ENCODE measurements at regions not wholly inside any gene's neighbourhood (a gene's known extent, or its start where the extent isn't known, plus 50 kb on each side); places are given as distances from the start of the nearest gene placed in this dataset.
"Not testable (repeated sequence)": the region's sequence is repeated elsewhere in the genome, so short reads cannot be mapped to it uniquely, and the experiment has no call there.

GRCh38 chr6:137657351-137657911 lies 163.2 kb upstream of the OLIG3 start:
- no peak for DNase-seq

GRCh38 chr6:137658287-137658686 lies 164.1 kb upstream of the OLIG3 start:
- DNase-seq: no peak

GRCh38 chr6:137659871-137660270 lies 165.7 kb upstream of the OLIG3 start:
- DNase-seq: no peak

- no peak for DNase-seq
Observed at GRCh38 chr6:137660296-137660731, 166.1 kb upstream of the OLIG3 start.

- DNase-seq: no peak
Observed at GRCh38 chr6:137661601-137662000, 167.4 kb upstream of the OLIG3 start.

GRCh38 chr6:137664183-137664582 lies 170.0 kb upstream of the OLIG3 start:
- no peak for DNase-seq

GRCh38 chr6:137665342-137665934 lies 171.2 kb upstream of the OLIG3 start:
- no peak for DNase-seq

- no peak for DNase-seq
Observed at GRCh38 chr6:137666202-137666774, 172.1 kb upstream of the OLIG3 start.

GRCh38 chr6:137673603-137674002 lies 179.4 kb upstream of the OLIG3 start:
- DNase-seq: no peak

- DNase-seq: no peak
Observed at GRCh38 chr6:137676888-137677287, 182.7 kb upstream of the OLIG3 start.

- DNase-seq: no peak
Observed at GRCh38 chr6:137677709-137678108, 183.5 kb upstream of the OLIG3 start.

- DNase-seq: no peak
Observed at GRCh38 chr6:137678451-137678850, 184.3 kb upstream of the OLIG3 start.

GRCh38 chr6:137680705-137681346 lies 186.2 kb upstream of the TNFAIP3 start:
- DNase-seq: no peak

GRCh38 chr6:137681445-137682009 lies 185.5 kb upstream of the TNFAIP3 start:
- DNase-seq: no peak

GRCh38 chr6:137682658-137683057 lies 184.4 kb upstream of the TNFAIP3 start:
- not testable (repeated sequence) for DNase-seq

GRCh38 chr6:137683916-137684315 lies 183.1 kb upstream of the TNFAIP3 start:
- DNase-seq: no peak

GRCh38 chr6:137685798-137686375 lies 181.2 kb upstream of the TNFAIP3 start:
- DNase-seq: no peak

GRCh38 chr6:137687818-137688217 lies 179.2 kb upstream of the TNFAIP3 start:
- no peak for DNase-seq

GRCh38 chr6:137688230-137688971 lies 178.7 kb upstream of the TNFAIP3 start:
- DNase-seq: no peak

- no peak for DNase-seq
Observed at GRCh38 chr6:137689377-137689776, 177.7 kb upstream of the TNFAIP3 start.

- DNase-seq: no peak
Observed at GRCh38 chr6:137690034-137690433, 177.0 kb upstream of the TNFAIP3 start.

- no peak for DNase-seq
Observed at GRCh38 chr6:137690721-137691120, 176.3 kb upstream of the TNFAIP3 start.

GRCh38 chr6:137692308-137692707 lies 174.8 kb upstream of the TNFAIP3 start:
- DNase-seq: no peak
